Hepatic stellate cell (primary cell): ENCODE measurements at regions not wholly inside any gene's neighbourhood (a gene's known extent, or its start where the extent isn't known, plus 50 kb on each side); places are given as distances from the start of the nearest gene placed in this dataset.

ENCODE experiments used
- DNase-seq: peaks from one replicate; pipeline ENCODE4 v3.0.0; 2011; ENCODE audit warnings: low spot score

DNA sequence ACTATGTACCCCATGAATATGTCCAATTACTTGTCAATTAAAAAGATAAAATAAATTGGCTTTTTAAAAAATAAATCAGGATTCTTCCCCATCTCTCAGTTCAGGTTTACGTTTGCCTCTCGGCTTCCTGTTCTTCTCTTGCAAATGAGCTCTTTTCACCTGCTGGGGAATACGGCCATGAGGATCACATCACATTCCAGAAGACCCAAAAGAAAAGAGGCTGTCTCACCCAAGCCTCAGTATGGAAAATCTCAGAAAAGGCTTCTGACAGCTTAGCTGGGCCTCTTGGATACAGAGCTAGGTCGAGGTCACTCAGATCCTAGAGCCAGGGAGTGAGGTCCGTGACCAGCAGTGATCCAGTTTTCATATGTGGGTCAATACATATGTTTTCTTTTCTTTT, 171.2 kb upstream of the SDK2 start:
- DNase-seq: no peak

DNA sequence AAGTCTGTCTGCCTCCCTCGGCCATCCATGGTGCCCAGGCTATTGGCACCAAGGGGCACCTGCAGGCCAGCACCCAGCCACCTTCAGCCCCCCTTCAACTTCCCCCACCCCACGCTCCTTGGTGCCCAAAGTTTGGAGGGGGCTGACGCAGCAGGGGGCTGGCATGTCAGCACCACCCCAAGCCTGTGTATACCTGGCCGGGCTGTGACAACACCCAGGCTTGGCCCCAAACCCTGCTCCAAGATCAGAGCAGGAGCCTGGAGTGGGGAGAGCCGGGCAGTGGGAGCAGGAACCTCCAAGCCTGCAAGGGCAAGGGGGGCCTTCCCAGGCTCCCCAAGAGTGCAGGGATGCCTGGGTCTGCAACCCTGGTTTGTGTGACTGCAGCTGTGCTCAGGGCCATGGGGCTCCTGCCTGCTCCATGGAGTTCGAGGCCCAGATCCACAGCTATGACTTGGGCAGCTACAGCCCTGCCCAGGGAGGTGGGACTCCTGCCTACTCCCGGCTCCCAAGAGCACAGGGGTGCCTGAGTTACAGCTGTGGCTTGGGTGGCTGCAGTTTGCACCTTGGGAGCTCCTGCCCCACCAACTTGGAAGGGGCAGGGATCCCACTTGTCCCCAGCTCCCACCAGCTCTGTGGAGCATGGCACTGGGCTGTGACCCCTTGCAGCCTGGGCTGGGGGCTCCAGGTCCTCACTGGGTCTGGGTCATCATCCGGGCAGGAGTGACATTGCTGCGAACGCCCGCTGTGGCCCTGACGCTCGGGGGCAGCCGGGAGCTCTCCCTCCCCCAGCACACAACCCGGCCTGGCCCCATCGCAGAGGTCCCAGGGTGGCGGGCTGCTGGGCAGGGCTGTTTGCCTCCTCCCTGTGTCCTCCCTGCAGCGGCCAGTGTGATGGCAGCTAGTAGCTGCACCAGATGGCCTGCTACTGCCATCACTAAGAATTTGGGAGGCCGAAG, 175.5 kb upstream of the SDK2 start:
- no peak for DNase-seq

DNA sequence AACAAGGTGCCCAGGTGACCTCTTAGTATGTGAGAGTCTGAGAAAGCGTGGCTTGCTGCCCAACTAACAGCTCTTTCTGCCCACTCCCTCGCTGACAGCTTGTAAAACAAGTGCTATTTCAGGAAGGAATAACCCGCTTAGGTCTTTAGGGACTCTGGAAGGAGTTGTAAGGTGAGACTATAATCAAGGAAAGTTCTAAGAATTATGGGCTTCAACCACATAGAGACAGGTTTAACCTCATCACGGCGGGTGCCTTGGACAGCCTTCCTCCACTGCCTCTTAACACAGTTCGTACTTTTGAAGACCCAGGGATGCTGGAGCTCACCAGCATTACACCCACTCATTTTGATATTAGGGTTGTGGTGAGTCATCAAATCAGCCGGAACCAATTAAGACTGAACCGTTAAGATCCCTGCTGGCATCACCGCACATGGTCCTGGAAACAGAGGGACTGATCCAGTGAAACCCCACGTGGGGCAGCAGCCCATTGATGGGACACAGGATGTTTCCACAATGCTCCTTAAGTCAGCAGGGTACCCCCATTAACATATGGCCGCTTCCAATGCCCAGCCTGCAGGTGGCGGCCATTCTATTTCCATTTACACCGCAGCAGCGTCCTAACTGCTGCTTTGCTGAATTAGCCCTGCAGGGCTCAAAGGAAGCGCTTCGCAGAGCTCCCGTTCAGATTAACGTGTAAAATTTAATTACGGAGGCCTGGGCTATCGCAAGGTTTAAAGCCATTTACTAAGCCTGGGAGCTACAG, 176.6 kb upstream of the SDK2 start:
- no peak for DNase-seq

DNA sequence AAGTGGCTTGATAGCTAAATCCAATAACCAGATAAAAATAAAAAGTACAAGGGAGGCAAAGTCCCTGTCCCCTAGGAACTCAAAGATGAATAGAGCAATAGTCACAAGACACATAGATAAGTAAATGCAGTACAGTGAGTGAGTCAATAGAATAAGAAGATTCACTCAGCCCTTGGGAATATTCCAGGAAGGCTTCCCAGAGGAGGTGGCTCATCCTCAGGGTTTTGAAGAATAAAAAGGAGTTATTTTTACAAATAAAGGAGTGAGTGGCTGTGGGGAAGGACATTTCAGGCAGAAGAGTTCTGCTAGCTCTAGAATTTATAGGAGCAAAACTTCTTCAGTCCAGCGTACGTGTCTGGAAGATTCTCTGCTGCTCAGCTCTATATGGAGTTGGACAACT, 177.4 kb upstream of the SDK2 start:
- no peak for DNase-seq

DNA sequence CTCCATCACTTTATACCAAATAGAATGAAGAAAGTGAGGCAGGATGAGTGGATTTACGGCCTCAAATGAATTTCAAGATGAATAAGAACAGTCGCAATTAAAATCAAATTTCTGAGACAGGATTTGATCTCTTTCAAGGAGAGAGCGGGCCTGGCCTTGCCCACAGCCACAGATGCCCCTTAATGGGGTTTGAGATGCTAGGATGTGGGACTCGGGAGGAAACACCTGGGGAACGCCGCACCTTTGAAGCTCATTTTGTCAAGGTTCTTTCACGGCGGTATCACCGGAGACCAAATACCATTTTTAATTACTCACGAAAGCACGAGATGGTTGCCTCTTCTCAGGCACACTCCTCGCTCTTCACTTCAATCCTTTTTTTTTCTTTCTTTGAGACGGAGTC, 178.1 kb upstream of the SDK2 start:
- no peak for DNase-seq

DNA sequence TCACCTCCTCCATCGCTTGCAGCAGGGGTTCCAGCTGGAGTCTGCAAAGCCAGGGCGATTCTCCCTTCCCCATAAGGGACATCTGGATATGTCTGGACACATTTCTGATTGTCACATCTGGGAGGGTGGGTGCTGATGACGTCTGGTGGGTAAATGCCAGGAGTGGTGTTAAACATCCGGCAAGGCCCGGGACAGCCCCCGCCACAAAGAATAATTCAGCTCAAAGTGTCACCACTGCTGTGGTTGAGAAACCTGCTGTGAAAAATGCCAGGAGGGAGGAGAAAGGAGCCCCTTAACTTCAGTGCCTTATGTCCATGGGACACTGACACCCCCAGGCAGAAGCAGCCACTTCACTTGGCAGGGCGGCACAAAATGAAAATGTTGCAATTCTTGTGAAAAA, 179.4 kb upstream of the SDK2 start:
- no peak for DNase-seq

DNA sequence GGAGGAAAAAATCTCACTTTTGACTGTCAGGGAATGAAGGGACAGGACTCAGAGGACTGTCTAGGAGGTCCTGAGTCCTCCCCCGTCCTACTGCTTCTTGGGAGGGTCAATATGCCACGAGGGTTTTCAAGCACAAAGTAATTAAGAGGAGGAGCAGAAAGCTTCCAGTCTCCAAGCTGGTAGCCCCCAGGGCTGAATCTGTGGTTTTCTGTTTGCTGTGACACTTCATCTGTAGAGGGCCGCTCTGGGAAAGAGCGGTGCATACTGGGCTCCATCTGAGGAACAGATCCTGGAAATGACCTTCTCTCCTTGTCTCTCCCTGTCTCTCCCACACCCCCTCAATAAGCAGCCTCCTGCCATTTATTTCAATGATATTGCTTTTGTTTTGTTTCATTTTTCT, 180.1 kb upstream of the SDK2 start:
- no peak for DNase-seq

DNA sequence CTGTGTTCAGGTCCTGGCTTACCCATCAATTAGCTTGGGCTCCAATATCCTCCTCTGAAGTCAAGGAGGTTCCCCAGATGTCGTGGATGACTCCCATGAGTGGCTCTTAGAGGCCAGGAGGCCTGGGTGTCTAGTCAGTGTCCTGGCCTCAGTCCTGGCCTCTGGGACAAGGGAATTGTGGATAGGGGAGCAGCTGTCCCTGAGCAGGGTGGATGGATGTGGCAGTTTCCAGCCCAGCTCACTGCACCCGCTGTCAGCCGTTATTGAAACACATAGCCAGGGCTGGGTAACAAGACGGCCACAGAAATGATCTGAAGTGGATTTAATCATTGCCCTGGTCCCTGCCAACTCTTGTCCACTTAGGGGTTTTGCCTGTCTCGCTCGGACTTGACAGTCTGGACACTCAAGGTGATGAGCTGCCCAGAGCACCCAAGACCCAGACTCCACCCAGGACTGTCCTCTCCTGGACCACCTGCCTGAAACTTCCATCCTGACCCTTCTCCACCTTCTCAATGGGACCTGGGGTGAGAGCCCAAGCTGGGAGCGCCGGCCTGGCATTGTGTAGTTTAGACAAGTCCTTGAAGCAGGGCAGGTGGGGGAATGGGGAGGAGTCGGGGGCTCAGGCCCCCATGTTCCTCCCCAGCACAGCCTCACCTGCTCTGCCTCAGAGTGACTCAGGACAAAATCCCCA, 182.1 kb upstream of the SDK2 start:
- no peak for DNase-seq

DNA sequence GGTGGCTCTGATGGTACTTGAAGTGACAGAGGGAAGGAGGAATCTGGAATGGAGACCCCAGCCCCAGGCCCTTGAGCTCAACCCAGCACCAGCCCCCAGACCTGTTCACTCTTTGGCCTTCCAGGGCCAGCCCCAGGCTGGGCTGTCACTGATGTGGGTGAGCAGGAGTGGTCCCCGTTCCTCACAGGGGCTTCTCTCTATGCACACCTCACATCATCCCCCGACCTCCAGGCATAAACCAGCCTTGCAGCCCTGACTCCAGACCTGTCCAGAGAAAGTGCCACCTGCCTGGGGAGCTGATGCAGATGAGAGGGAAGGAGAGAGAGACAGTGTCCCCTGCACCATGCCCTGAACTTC, 182.6 kb upstream of the SDK2 start:
- DNase-seq: no peak

DNA sequence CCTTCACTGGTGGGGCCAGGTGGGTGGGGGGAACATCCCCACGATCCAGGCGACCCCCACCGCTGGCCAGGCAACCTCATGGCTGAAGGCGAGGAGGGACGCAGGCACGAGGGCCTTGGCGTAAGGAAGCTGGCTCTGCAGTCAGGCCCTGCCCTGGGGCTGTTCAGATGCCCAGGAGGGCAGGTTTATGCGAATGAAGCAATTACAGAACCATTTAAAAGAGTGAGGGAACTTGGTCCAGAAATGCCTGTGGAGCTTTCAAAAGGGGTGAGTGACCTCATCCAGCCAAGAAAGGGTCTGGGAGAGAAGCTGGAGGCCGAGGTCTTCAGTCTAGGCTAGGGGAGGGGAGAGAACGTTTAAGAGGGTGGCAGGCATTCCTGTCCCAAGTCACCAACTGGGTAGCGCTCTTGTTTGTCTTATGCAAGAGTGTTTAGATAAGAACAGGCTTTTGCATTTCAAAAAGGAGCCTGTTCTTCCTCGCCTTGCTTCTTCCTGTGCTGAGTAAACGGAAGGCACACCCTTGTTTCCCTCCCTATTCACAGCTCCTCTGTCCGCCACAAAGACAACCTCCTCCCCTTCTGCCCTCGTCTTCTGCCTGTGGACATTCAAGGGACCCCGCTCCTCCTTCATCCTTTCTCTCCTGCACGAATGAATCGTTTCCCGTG, 183.5 kb upstream of the SDK2 start:
- no peak for DNase-seq

DNA sequence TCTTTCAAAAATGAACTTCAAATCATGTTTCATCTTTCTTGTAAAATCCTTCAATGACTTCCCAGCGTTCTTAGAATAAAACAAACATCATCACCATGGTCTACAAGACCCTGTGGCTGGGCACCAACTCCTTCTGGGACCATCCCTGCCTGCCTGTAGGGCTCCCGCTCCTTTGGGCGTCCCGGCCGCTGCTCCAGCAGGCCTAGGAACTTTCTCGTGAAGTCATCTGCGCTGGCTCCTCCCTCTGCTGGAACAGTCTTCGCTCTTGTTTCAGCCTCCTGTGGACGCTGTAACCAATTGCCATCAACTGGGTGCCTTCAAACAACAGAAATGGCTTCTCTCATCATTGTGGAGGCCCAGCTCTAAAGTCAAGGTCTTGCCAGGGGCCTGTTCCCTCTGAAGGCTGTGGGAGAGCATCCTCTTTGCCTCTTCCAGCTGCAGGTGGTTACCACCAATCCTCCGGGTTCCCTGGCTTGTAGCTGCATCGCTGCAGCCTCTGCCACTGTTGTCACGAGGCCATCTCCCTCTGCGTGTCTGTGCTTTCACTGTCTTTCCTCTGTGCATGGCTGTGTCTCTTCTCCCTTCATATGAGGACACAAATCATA, 185.5 kb upstream of the SDK2 start:
- DNase-seq: no peak

DNA sequence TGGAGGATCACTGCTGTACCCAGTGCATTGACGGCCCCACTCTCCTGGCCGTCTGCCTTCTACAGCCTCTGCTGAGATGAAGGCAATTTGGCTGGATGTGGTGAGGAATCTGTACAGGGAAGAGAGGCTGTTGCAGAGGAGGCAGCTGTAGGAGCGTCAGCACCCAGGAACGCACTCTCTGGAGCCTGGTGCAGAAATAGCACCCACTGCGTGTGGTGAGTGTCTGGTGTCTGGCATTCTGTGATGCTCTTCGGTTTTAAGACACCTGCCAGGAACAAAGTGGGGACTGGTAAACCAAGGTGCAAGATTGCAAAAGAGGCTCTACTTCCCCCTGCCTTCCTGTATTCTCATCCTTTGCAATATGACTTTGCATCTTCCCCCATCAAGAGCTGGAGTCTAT, 187.5 kb upstream of the SDK2 start:
- no peak for DNase-seq

- no peak for DNase-seq
These were observed 189.7 kb upstream of the SDK2 start for GRCh38 chr17:73833775-73834488.

DNA sequence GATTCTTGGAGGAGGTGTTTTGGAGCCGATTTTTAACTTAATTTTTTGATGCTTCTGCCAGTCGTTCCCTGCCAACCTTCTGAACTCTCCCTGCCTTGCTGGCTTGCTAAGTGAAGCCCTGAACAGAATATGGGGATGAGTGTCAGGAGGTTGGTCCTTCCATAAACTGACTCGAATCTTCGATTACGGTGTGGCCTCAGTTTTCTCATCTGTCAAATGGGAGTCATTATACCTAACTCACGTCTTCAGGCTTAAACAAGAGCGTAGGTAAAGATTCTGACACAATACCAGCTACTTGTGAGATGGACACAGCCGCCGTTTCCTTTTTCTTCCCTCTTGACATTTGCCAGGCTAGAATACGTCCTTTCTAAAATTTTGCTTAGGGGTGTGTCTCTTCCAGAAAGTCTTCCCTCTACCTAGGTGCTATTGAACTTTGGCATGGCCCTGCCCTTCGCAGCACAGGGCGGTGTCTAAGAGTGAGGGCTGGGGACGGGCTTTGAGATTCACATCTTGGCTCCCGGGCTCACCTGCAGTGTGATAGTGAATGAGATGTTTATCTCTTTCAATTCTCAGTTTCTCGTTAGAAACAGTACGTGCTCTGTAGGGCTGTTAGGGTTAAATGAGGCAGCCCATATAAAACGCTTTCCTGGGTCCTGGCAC, 190.6 kb upstream of the SDK2 start:
- no peak for DNase-seq

DNA sequence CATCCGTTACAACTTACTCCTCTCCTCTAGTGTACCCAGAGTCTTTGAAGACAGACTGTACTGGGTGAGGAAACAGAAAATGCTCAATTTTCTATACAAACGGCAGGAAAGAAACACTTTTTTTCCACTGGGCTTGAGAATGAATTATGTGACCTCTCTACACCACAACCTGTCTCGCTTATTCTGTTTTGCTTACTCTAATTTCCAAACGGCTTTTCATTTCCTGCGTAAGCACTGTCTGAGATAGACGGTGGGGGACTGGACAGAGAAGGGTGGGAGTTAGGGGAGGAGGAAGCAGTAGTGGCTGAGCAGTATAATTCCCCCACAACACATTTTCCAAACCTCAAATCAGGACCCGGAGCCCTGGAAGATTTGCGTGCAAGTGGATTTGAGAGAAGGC, 191.4 kb upstream of the SDK2 start:
- DNase-seq: no peak

GRCh38 chr17:73838815-73839214, 194.6 kb upstream of the SDK2 start:
- DNase-seq: no peak

- DNase-seq: no peak
These were observed 196.6 kb upstream of the SDK2 start for GRCh38 chr17:73840829-73841228.

GRCh38 chr17:73841431-73842060, 197.3 kb upstream of the SDK2 start:
- DNase-seq: no peak

DNA sequence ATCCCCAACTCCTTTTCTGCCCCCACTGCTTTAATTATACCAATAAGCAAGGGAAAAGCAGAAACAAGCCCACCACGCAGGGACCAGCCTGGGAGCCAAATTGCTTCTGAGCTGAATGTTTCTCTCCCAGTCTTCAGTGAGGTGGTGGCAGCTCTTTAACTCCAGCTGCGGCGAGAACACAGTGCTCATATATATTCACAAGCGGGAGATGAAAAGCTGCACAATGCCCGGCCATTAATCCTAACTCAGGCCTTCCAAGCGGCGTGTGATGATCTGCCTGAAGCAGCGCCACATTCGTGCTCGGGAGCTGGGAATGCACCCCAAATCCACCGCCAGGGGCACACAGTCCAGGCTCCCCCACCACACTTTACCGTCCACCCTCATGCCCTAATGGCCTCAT, 203.7 kb upstream of the SDK2 start:
- no peak for DNase-seq

- no peak for DNase-seq
These were observed 206.2 kb upstream of the SDK2 start for GRCh38 chr17:73850426-73850825.
